ENCODE measurements at regions not wholly inside any gene's neighbourhood (a gene's known extent, or its start where the extent isn't known, plus 50 kb on each side); places are given as distances from the start of the nearest gene placed in this dataset.

DNA sequence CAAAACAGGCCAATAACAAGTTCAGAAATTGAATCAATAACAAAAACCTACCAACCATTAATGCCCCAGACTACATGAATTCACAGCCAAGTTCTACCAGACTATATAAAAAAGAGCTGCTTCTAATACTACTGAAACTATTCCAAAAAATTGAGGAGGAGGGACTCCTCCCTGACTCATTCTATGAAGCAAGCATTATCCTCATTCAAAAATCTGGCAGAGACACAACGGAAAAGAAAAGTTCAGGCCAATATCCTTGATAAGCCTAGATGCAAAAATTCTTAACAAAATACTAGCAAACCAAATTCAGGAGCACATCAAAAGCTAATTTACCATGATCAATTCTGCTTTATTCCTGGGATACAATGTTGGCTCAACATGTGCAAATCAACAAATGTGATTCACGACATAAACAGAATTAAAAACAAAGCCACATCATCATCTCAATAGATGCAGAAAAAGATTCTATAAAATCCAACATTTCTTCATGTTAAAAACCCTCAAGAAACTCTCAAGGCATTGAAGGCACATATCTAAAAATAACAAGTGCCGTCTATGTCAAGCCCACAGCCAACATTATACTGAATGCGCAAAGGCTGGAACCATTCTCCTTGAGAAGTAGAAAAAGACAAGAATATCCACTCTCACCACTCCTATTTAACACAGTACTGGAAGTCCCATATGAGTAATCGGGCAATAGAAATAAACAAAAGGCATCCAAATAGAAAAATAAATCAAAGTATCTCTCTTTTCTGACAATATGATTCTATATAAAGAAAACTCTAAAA is 573.6 kb upstream of the GRM7 start:
- H3K4me3 ChIP-seq (ENCODE audit: low read depth, low read length, poor library complexity, severe bottlenecking) = no peak overlapping the region
- H3K4me2 ChIP-seq (ENCODE audit: low read length) = no peak overlapping the region
- ChIA-PET CTCF (ENCODE audit: unreplicated experiment) (no interaction called here), POLR2A (no interaction called here)
- H3K9me3 ChIP-seq (ENCODE audit: low read length) = peaks cover 13% of the 10 kb centered on the region; the same call in 1 of the 2 replicates
- peak overlapping the region; percentile 39 for H3K27ac ChIP-seq (ENCODE audit: low read depth, low read length, poor library complexity, severe bottlenecking)
- intact Hi-C loops (cut with micrococcal nuclease; ENCODE audit: unreplicated experiment) = no loop called here
- H2AFZ ChIP-seq (ENCODE audit: low read length) = peak overlapping the region; percentile 59; the same call in 1 of the 2 replicates
- TF ChIP-seq CTCF (conservative IDR thresholded peaks at IDR 0.05; ENCODE audit: low read length) (no peak), EZH2phosphoT487 (IDR thresholded peaks at IDR 0.05; ENCODE audit: borderline replicate concordance, low read depth, low read length) (no peak)
- no peaks in the 10 kb centered on the region for H3K9me2 ChIP-seq (ENCODE audit: insufficient read depth, low read length)
- H3K4me1 ChIP-seq (ENCODE audit: insufficient read depth, low read length, poor library complexity, severe bottlenecking) = peaks cover 44% of the 10 kb centered on the region
- no peaks in the 10 kb centered on the region for H3K36me3 ChIP-seq (ENCODE audit: insufficient read depth, low read length)
- H4K20me1 ChIP-seq (ENCODE audit: insufficient read depth, low read length) = no peaks in the 10 kb centered on the region
- H3K79me2 ChIP-seq (ENCODE audit: insufficient read depth, low read depth, low read length) = no peaks in the 10 kb centered on the region
- no peak for DNase-seq (ENCODE audit: low spot score)
- BruUV-seq (replicated peaks) = no TSS peak

DNA sequence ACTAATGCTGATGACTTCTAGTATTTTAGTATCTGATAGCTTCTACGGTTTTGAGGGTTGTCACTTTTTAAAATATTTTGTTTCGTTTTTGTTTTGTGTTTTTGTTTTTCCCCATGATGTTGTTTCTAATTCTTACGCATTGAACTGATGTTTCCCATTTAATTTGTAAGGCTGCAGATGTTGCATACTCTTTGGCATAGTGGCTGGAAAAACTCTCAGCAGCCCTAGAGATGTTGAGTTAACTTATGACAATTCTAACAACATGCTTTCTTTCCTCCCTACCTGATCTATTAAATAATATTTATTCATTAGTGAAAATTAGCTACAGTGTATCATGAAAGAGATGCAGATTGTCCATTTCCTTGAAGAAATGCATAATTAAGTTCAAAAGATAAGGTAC is 559.3 kb upstream of the GRM7 start:
- H3K79me2 ChIP-seq (ENCODE audit: insufficient read depth, low read depth, low read length) = no peaks in the 10 kb centered on the region
- no peak overlapping the region for H3K27ac ChIP-seq (ENCODE audit: low read depth, low read length, poor library complexity, severe bottlenecking)
- H3K9me3 ChIP-seq (ENCODE audit: low read length) = no peaks in the 10 kb centered on the region
- H4K20me1 ChIP-seq (ENCODE audit: insufficient read depth, low read length) = no peaks in the 10 kb centered on the region
- ChIA-PET CTCF (ENCODE audit: unreplicated experiment) (no interaction called here), POLR2A (no interaction called here)
- no peak for DNase-seq (ENCODE audit: low spot score)
- H3K4me3 ChIP-seq (ENCODE audit: low read depth, low read length, poor library complexity, severe bottlenecking) = no peak overlapping the region
- BruUV-seq (replicated peaks) = no TSS peak
- H3K4me2 ChIP-seq (ENCODE audit: low read length) = no peak overlapping the region
- H3K36me3 ChIP-seq (ENCODE audit: insufficient read depth, low read length) = no peaks in the 10 kb centered on the region
- TF ChIP-seq CTCF (conservative IDR thresholded peaks at IDR 0.05; ENCODE audit: low read length) = no peak
- TF ChIP-seq EZH2phosphoT487 (IDR thresholded peaks at IDR 0.05; ENCODE audit: borderline replicate concordance, low read depth, low read length) = no peak
- no peaks in the 10 kb centered on the region for H3K4me1 ChIP-seq (ENCODE audit: insufficient read depth, low read length, poor library complexity, severe bottlenecking)
- intact Hi-C loops (cut with micrococcal nuclease; ENCODE audit: unreplicated experiment) = no loop called here
- H2AFZ ChIP-seq (ENCODE audit: low read length) = no peak overlapping the region
- no peaks in the 10 kb centered on the region for H3K9me2 ChIP-seq (ENCODE audit: insufficient read depth, low read length)

DNA sequence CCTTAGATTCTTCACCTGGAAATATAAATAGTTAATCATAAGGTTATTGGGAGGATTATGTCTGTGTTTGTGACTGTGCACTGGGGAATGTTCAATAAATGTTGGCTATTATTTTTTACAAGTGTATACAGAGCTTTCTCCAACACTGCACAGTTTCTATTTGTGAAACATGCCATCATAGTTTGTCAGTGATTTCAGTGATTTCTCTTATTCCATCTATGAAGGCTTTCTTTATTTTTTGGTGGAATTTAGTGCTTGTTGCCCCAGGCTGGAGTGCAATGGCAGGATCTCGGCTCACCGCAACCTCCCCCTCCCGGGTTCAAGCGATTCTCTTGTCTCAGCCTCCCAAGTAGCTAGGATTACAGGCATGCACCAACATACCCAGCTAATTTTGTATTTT is 545.0 kb upstream of the GRM7 start:
- TF ChIP-seq CTCF (conservative IDR thresholded peaks at IDR 0.05; ENCODE audit: low read length) (no peak), EZH2phosphoT487 (IDR thresholded peaks at IDR 0.05; ENCODE audit: borderline replicate concordance, low read depth, low read length) (no peak)
- Histone ChIP-seq H3K79me2 (ENCODE audit: insufficient read depth, low read depth, low read length) (no peaks in the 10 kb centered on the region), H3K9me3 (ENCODE audit: low read length) (no peaks in the 10 kb centered on the region), H3K4me2 (ENCODE audit: low read length) (no peak overlapping the region), H2AFZ (ENCODE audit: low read length) (no peak overlapping the region), H3K36me3 (ENCODE audit: insufficient read depth, low read length) (no peaks in the 10 kb centered on the region), H3K4me3 (ENCODE audit: low read depth, low read length, poor library complexity, severe bottlenecking) (no peak overlapping the region), H3K27ac (ENCODE audit: low read depth, low read length, poor library complexity, severe bottlenecking) (no peak overlapping the region), H4K20me1 (ENCODE audit: insufficient read depth, low read length) (no peaks in the 10 kb centered on the region), H3K9me2 (ENCODE audit: insufficient read depth, low read length) (no peaks in the 10 kb centered on the region), H3K4me1 (ENCODE audit: insufficient read depth, low read length, poor library complexity, severe bottlenecking) (no peaks in the 10 kb centered on the region)
- BruUV-seq (replicated peaks) = no TSS peak
- ChIA-PET CTCF (ENCODE audit: unreplicated experiment) (no interaction called here), POLR2A (no interaction called here)
- intact Hi-C loops (cut with micrococcal nuclease; ENCODE audit: unreplicated experiment) = no loop called here
- no peak for DNase-seq (ENCODE audit: low spot score)

All from OCI-LY7 (cell line).